HG03457 (cell line): ENCODE measurements at regions not wholly inside any gene's neighbourhood (a gene's known extent, or its start where the extent isn't known, plus 50 kb on each side); places are given as distances from the start of the nearest gene placed in this dataset.

Source experiments
- ATAC-seq: cut with Tn5 transposase; IDR thresholded peaks from one replicate; pipeline ENCODE4 v1.9.1; 2021; ENCODE audit warnings: moderate number of reproducible peaks; ENCODE audit not compliant: unreplicated experiment

- ATAC-seq = no peak
Measured at GRCh38 chr7:142606081-142606480, 143.2 kb upstream of the PRSS1 start.

- no peak for ATAC-seq
Measured at GRCh38 chr7:142604671-142605070, 144.6 kb upstream of the PRSS1 start.

GRCh38 chr7:142603870-142604448 is 145.3 kb upstream of the PRSS1 start:
- no peak for ATAC-seq

- ATAC-seq = no peak
Measured at GRCh38 chr7:142602756-142603155, 146.5 kb upstream of the PRSS1 start.

- no peak for ATAC-seq
Measured at GRCh38 chr7:142602183-142602582, 147.1 kb upstream of the PRSS1 start.

GRCh38 chr7:142598297-142598696 is 151.0 kb upstream of the PRSS1 start:
- ATAC-seq = no peak

GRCh38 chr7:142597547-142597946 is 151.7 kb upstream of the PRSS1 start:
- no peak for ATAC-seq

- no peak for ATAC-seq
Measured at GRCh38 chr7:142595816-142596516, 153.3 kb upstream of the PRSS1 start.

- ATAC-seq = no peak
Measured at GRCh38 chr7:142594078-142594477, 155.2 kb upstream of the PRSS1 start.

- ATAC-seq = no peak
Measured at GRCh38 chr7:142593106-142593505, 156.2 kb upstream of the PRSS1 start.

- no peak for ATAC-seq
Measured at GRCh38 chr7:142592664-142593063, 156.6 kb upstream of the PRSS1 start.

GRCh38 chr7:142592231-142592630 is 157.0 kb upstream of the PRSS1 start:
- no peak for ATAC-seq

GRCh38 chr7:142590830-142591457 is 158.3 kb upstream of the PRSS1 start:
- ATAC-seq = no peak

- no peak for ATAC-seq
Measured at GRCh38 chr7:142590077-142590476, 159.2 kb upstream of the PRSS1 start.

GRCh38 chr7:142587578-142588191 is 161.6 kb upstream of the PRSS1 start:
- ATAC-seq = peak; percentile 62

GRCh38 chr7:142586611-142587010 is 162.7 kb upstream of the PRSS1 start:
- no peak for ATAC-seq

GRCh38 chr7:142585425-142585824 is 163.8 kb upstream of the PRSS1 start:
- no peak for ATAC-seq

GRCh38 chr7:142584765-142585164 is 164.5 kb upstream of the PRSS1 start:
- ATAC-seq = no peak

GRCh38 chr7:142583446-142583845 is 165.8 kb upstream of the PRSS1 start:
- ATAC-seq = peak; percentile 68

GRCh38 chr7:142582351-142582750 is 166.9 kb upstream of the PRSS1 start:
- no peak for ATAC-seq

- ATAC-seq = peak; percentile 58
Measured at GRCh38 chr7:142581341-142581740, 167.9 kb upstream of the PRSS1 start.

GRCh38 chr7:142579946-142580345 is 169.3 kb upstream of the PRSS1 start:
- ATAC-seq = no peak
